SJCRH30 (cell line): ENCODE measurements at regions not wholly inside any gene's neighbourhood (a gene's known extent, or its start where the extent isn't known, plus 50 kb on each side); places are given as distances from the start of the nearest gene placed in this dataset.
"Not testable (repeated sequence)": the region's sequence is repeated elsewhere in the genome, so short reads cannot be mapped to it uniquely, and the experiment has no call there.

Source experiments
- DNase-seq, 2 experiments: peaks; one replicate each; pipeline ENCODE4 v3.0.0-alpha.2; 2015 to 2020
- H3K27ac ChIP-seq: fragments of 250-450 bp; sonication (Bioruptor Pico); 2 replicates; pipeline ENCODE4 v1.5.1; 2020; ENCODE audit warnings: mild to moderate bottlenecking, moderate library complexity
- H3K27me3 ChIP-seq: fragments of 250-450 bp; sonication (Bioruptor Pico); 2 replicates; pipeline ENCODE4 v1.5.1; 2020; ENCODE audit warnings: mild to moderate bottlenecking, moderate library complexity
- H3K36me3 ChIP-seq: fragments of 250-450 bp; sonication (Bioruptor Pico); 2 replicates; pipeline ENCODE4 v1.5.1; 2020; ENCODE audit warnings: mild to moderate bottlenecking, moderate library complexity
- H3K4me1 ChIP-seq: fragments of 250-450 bp; sonication (Bioruptor Pico); 2 replicates; pipeline ENCODE4 v1.5.1; 2020; ENCODE audit warnings: mild to moderate bottlenecking, moderate library complexity
- H3K4me3 ChIP-seq: fragments of 250-450 bp; sonication (Bioruptor Pico); 2 replicates; pipeline ENCODE4 v1.5.1; 2020; ENCODE audit warnings: mild to moderate bottlenecking, moderate library complexity
- H3K9me3 ChIP-seq: fragments of 250-450 bp; sonication (Bioruptor Pico); replicated peaks from 2 replicates; pipeline ENCODE4 v1.5.1; 2020; ENCODE audit warnings: mild to moderate bottlenecking, moderate library complexity

DNA sequence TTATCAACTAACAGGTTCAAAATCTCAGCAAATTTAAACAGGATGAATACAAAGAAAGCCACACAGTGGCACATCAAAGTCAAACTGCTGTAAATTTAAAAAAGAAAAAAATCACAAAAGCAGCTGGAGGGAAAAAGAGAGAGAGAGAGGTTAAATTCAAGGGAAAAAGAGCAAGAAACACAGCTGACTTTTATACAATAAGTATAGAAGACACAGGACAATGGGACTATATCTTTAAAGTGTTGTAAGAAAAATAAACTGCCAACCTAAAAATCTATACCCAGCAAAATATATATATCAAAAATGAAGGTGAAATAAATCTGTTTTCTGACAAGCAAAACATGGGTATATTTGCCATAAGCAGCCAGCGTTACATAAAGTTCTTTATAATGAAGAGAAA is 261.5 kb downstream of the TLE1 start:
- H3K4me1 ChIP-seq: peaks cover 7% of the 10 kb centered on the region
- DNase-seq: no peak

GRCh38 chr9:81424431-81424830 is 264.9 kb downstream of the TLE1 start:
- H3K27ac ChIP-seq: no peak overlapping the region
- DNase-seq: no peak
- H3K4me1 ChIP-seq: no peaks in the 10 kb centered on the region
- H3K4me3 ChIP-seq: no peak overlapping the region
- no peaks in the 10 kb centered on the region for H3K36me3 ChIP-seq
- H3K27me3 ChIP-seq: no peaks in the 10 kb centered on the region
- peaks cover 33% of the 10 kb centered on the region for H3K9me3 ChIP-seq

More for the DNA sequence above, 261.5 kb downstream of the TLE1 start:
- Histone ChIP-seq H3K27ac (no peak overlapping the region), H3K36me3 (no peaks in the 10 kb centered on the region), H3K9me3 (peaks cover 28% of the 10 kb centered on the region), H3K27me3 (no peaks in the 10 kb centered on the region), H3K4me3 (no peak overlapping the region)

GRCh38 chr9:81423589-81424326 is 265.6 kb downstream of the TLE1 start:
- no peak overlapping the region for H3K27ac ChIP-seq
- H3K27me3 ChIP-seq: no peaks in the 10 kb centered on the region
- no peaks in the 10 kb centered on the region for H3K36me3 ChIP-seq
- H3K9me3 ChIP-seq: peaks cover 33% of the 10 kb centered on the region
- DNase-seq: no peak
- no peaks in the 10 kb centered on the region for H3K4me1 ChIP-seq
- H3K4me3 ChIP-seq: no peak overlapping the region

DNA sequence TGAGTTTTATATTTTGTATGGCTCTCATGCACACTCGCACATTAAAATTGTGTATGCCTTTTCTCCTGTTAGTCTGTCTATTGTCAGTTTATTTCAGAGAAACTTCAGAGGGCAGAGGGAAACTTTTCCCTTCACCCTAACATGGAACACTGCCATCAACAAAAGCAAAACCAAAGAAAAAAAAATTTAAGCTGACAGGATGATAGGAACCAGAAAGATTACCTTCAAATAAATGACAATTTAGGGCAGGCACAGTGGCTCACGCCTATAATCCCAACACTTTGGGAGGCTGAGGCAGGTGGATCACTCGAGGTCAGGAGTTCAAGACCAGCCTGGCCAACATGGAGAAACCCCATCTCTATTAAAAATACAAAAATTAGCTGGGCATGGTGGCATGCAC is 268.3 kb downstream of the TLE1 start:
- H3K4me3 ChIP-seq, H3K36me3 ChIP-seq, H3K27ac ChIP-seq, H3K27me3 ChIP-seq, DNase-seq: not testable (repeated sequence)
- Histone ChIP-seq H3K9me3 (peaks cover 20% of the 10 kb centered on the region), H3K4me1 (peaks cover 25% of the 10 kb centered on the region)

DNA sequence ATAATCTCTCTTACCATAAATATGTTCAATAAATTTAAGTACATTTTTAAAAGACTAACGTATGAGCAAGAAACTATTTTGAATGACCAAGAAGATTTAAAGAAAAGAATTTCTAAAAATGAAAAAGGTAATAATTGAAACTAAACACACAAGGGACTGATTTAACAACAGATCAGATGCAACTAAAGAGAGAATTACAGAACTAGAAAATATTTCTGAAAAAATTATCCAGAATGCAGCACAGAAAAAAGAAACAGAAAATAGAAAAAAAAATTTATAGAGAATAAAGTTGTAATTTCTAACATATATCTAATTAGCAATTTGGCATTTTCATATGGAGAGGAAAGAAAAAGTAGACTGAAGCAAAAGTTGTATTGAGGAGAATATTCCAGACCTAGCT is 269.3 kb downstream of the TLE1 start:
- H3K27ac ChIP-seq: no peak overlapping the region
- H3K36me3 ChIP-seq: no peaks in the 10 kb centered on the region
- DNase-seq: no peak
- no peak overlapping the region for H3K4me3 ChIP-seq
- H3K4me1 ChIP-seq: peaks cover 27% of the 10 kb centered on the region
- H3K27me3 ChIP-seq: no peaks in the 10 kb centered on the region
- peaks cover 20% of the 10 kb centered on the region for H3K9me3 ChIP-seq

- peaks cover 27% of the 10 kb centered on the region for H3K4me1 ChIP-seq
- H3K27ac ChIP-seq: peak overlapping the region; percentile 65
- peaks cover 18% of the 10 kb centered on the region for H3K9me3 ChIP-seq
- H3K4me3 ChIP-seq: no peak overlapping the region
- no peak for DNase-seq
- no peaks in the 10 kb centered on the region for H3K36me3 ChIP-seq
- no peaks in the 10 kb centered on the region for H3K27me3 ChIP-seq
Measured at GRCh38 chr9:81417941-81418340, 271.4 kb downstream of the TLE1 start.

GRCh38 chr9:81417299-81417675 is 272.1 kb downstream of the TLE1 start:
- peak overlapping the region; percentile 65 for H3K27ac ChIP-seq
- no peaks in the 10 kb centered on the region for H3K27me3 ChIP-seq

GRCh38 chr9:81416476-81417298 is 272.7 kb downstream of the TLE1 start:
- H3K27ac ChIP-seq: peak overlapping the region; percentile 65
- peak; percentile 59 to 82 for DNase-seq

More at GRCh38 chr9:81417299-81417675, 272.1 kb downstream of the TLE1 start:
- H3K4me1 ChIP-seq: peaks cover 27% of the 10 kb centered on the region
- peak overlapping the region; percentile 25 for H3K4me3 ChIP-seq
- peak; percentile 21 to 67 for DNase-seq
- no peaks in the 10 kb centered on the region for H3K36me3 ChIP-seq
- H3K9me3 ChIP-seq: peaks cover 18% of the 10 kb centered on the region

GRCh38 chr9:81414836-81415235 is 274.5 kb downstream of the TLE1 start:
- Histone ChIP-seq H3K9me3 (peaks cover 8% of the 10 kb centered on the region; the same call in 1 of the 2 replicates), H3K27ac (no peak overlapping the region), H3K4me1 (peaks cover 30% of the 10 kb centered on the region), H3K36me3 (no peaks in the 10 kb centered on the region), H3K4me3 (no peak overlapping the region), H3K27me3 (no peaks in the 10 kb centered on the region)
- DNase-seq: no peak

More at GRCh38 chr9:81416476-81417298, 272.7 kb downstream of the TLE1 start:
- Histone ChIP-seq H3K36me3 (no peaks in the 10 kb centered on the region), H3K4me1 (peaks cover 27% of the 10 kb centered on the region), H3K4me3 (peak overlapping the region; percentile 25), H3K27me3 (no peaks in the 10 kb centered on the region), H3K9me3 (peaks cover 18% of the 10 kb centered on the region; the same call in 1 of the 2 replicates)

GRCh38 chr9:81411961-81412360 is 277.4 kb downstream of the TLE1 start:
- no peak overlapping the region for H3K4me3 ChIP-seq
- DNase-seq: no peak

GRCh38 chr9:81410201-81410600 is 279.1 kb downstream of the TLE1 start:
- DNase-seq: no peak
- Histone ChIP-seq H3K4me1 (peaks cover 4% of the 10 kb centered on the region; the same call in 1 of the 2 replicates), H3K36me3 (no peaks in the 10 kb centered on the region), H3K9me3 (no peaks in the 10 kb centered on the region), H3K4me3 (no peak overlapping the region), H3K27ac (no peak overlapping the region), H3K27me3 (no peaks in the 10 kb centered on the region)

More at GRCh38 chr9:81411961-81412360, 277.4 kb downstream of the TLE1 start:
- no peak overlapping the region for H3K27ac ChIP-seq
- no peaks in the 10 kb centered on the region for H3K9me3 ChIP-seq
- no peaks in the 10 kb centered on the region for H3K36me3 ChIP-seq
- no peaks in the 10 kb centered on the region for H3K27me3 ChIP-seq
- peaks cover 14% of the 10 kb centered on the region for H3K4me1 ChIP-seq

DNA sequence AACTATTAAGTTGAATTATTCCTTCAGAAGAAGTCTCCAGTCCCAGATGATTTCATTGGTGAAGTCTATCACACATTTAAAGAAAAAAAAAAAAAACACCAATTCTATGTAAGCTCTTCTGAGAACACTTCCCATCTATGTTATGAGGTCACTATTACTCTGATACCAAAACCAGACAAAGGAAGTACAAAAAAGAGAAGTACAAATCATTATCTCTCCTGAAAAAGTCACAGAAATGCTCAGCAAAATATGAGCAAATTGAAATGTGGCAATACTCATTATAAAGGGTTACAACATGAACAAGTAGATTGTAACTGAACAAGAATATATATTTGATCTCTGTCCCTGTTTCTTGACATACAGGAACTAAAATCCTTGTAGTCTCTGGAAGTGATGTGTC is 280.4 kb downstream of the TLE1 start:
- peaks cover 4% of the 10 kb centered on the region; the same call in 1 of the 2 replicates for H3K4me1 ChIP-seq
- H3K27ac ChIP-seq: no peak overlapping the region
- no peak overlapping the region for H3K4me3 ChIP-seq
- DNase-seq: no peak
- H3K36me3 ChIP-seq: no peaks in the 10 kb centered on the region
- H3K9me3 ChIP-seq: no peaks in the 10 kb centered on the region
- no peaks in the 10 kb centered on the region for H3K27me3 ChIP-seq

DNA sequence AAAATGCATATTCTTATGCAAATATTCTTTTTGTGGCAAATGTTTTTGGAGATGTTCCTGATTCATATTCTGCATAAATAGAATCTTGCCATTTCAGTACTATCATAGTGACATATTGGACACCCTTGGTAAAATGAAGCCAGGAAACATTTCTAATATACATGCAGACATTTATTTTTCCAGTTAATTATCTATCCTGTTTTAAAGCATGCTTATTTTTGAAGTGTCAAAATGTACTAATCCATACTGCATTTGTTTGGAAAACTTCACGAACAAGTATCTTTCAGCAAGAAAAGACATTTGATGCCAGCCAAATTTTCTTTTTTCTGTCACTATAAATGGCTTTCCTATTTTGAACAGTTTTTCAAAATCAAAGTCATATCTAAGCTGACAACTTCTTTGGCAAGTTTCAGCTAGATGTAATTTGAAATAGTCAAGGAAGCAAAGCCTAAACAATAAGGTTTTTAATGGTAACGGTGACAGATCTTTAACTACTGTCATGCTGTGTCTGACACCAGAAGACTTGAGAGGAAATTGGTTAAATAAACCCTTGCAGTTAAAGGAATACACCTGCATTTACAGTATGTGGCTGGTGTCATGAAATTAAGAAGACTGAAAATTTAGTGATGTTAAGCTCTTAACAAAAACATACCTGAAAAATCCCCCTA is 284.3 kb downstream of the TLE1 start:
- Histone ChIP-seq H3K9me3 (no peaks in the 10 kb centered on the region; the same call in 1 of the 2 replicates), H3K27ac (no peak overlapping the region)

GRCh38 chr9:81397481-81398381 is 291.6 kb downstream of the TLE1 start:
- Histone ChIP-seq H3K4me3 (no peak overlapping the region), H3K36me3 (no peaks in the 10 kb centered on the region), H3K9me3 (no peaks in the 10 kb centered on the region; the same call in 1 of the 2 replicates), H3K4me1 (no peaks in the 10 kb centered on the region), H3K27me3 (no peaks in the 10 kb centered on the region), H3K27ac (no peak overlapping the region)
- DNase-seq: no peak

More for the DNA sequence above, 284.3 kb downstream of the TLE1 start:
- no peaks in the 10 kb centered on the region for H3K4me1 ChIP-seq
- H3K36me3 ChIP-seq: no peaks in the 10 kb centered on the region
- DNase-seq: no peak
- H3K4me3 ChIP-seq: no peak overlapping the region
- no peaks in the 10 kb centered on the region for H3K27me3 ChIP-seq
